Peyer's patch (tissue), 4 donors: ENCODE measurements at regions not wholly inside any gene's neighbourhood (a gene's known extent, or its start where the extent isn't known, plus 50 kb on each side); places are given as distances from the start of the nearest gene placed in this dataset.

Source experiments
- DNase-seq, 3 donors: peaks; one replicate each; pipeline ENCODE4 v3.0.0-alpha.2; 2017 to 2019
- H3K27ac ChIP-seq, 4 donors: fragments of 200-600 bp; sonication (generic); one replicate each; pipeline ENCODE4 v1.5.1; 2016 to 2019
- H3K27me3 ChIP-seq, 2 donors: fragments of 200-600 bp; sonication (generic); one replicate each; pipeline ENCODE4 v1.5.1; 2019
- H3K36me3 ChIP-seq, 3 donors: fragments of 200-600 bp; sonication (generic); one replicate each; pipeline ENCODE4 v1.5.1; 2016 to 2019
- H3K4me1 ChIP-seq, 4 donors: fragments of 200-600 bp; sonication (generic); one replicate each; pipeline ENCODE4 v1.5.1; 2016 to 2019
- H3K4me3 ChIP-seq, 4 donors: fragments of 200-600 bp; sonication (generic); 1 replicate in 3 of 4; 2 replicates in 1 of 4; pipeline ENCODE4 v1.5.1; 2016 to 2019; ENCODE audit warnings: mild to moderate bottlenecking in 1 of 4
- H3K9me3 ChIP-seq, 4 donors: fragments of 200-600 bp; sonication (generic); one replicate each; pipeline ENCODE4 v1.5.1; 2016 to 2019; ENCODE audit warnings: mild to moderate bottlenecking in 1 of 4
- POLR2A ChIP-seq, 2 donors: fragments of 450-650 bp; IDR thresholded peaks; one replicate each; pipeline ENCODE4 v1.5.1; 2017; ENCODE audit warnings: antibody characterized with exemption in 2 of 2, mild to moderate bottlenecking in 2 of 2, moderate library complexity in 2 of 2
- TF ChIP-seq, protein P1 (sequence below), 6 experiments: fragments of 450-650 bp in 4 of 6; fragments of 200-600 bp in 2 of 6; sonication (generic) in 1 of 6; IDR thresholded peaks; one replicate each; pipeline ENCODE4 v1.5.1; 2017 to 2019; ENCODE audit warnings: antibody characterized with exemption in 6 of 6, mild to moderate bottlenecking in 3 of 6, moderate library complexity in 1 of 6

DNA sequence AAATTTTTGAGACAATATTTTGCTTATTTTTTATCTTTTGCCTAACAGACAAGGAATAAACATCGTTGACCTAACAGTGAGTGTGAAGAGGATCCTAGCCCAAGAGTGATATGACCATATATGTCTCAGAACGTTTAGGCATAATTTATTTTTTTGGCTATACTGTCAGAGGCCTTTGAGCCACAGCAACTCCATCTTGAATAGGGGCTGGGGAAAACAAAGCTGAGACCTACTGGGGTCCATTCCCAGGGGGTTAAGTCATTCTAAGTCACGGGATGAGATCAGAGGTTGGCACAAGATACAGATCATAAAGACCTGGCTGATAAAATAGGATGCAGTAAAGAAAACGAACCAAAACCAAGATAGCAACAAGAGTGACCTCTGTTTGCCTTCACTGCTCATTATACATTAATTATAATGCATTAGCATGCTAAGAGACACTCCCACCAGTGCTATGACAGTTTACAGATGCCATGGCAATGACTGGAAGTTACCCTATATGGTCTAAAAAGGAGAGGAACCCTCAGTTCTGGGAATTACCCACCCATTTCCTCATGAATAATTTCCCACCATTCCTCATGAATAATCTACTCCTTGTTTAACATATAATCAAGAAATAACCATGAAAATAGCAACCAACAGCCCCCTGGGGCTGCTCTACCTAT, 510.9 kb upstream of the PCDH9 start:
- Histone ChIP-seq H3K27me3 (no peaks in the 10 kb centered on the region), H3K36me3 (no peaks in the 10 kb centered on the region), H3K9me3 (no peaks in the 10 kb centered on the region), H3K27ac (no peak overlapping the region), H3K4me3 (no peak overlapping the region), H3K4me1 (no peaks in the 10 kb centered on the region)
- no peak for DNase-seq
- TF ChIP-seq, protein P1, sequence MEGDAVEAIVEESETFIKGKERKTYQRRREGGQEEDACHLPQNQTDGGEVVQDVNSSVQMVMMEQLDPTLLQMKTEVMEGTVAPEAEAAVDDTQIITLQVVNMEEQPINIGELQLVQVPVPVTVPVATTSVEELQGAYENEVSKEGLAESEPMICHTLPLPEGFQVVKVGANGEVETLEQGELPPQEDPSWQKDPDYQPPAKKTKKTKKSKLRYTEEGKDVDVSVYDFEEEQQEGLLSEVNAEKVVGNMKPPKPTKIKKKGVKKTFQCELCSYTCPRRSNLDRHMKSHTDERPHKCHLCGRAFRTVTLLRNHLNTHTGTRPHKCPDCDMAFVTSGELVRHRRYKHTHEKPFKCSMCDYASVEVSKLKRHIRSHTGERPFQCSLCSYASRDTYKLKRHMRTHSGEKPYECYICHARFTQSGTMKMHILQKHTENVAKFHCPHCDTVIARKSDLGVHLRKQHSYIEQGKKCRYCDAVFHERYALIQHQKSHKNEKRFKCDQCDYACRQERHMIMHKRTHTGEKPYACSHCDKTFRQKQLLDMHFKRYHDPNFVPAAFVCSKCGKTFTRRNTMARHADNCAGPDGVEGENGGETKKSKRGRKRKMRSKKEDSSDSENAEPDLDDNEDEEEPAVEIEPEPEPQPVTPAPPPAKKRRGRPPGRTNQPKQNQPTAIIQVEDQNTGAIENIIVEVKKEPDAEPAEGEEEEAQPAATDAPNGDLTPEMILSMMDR (IDR thresholded peaks at IDR 0.05), result no peak
- no peak for TF ChIP-seq POLR2A (IDR thresholded peaks at IDR 0.05)

DNA sequence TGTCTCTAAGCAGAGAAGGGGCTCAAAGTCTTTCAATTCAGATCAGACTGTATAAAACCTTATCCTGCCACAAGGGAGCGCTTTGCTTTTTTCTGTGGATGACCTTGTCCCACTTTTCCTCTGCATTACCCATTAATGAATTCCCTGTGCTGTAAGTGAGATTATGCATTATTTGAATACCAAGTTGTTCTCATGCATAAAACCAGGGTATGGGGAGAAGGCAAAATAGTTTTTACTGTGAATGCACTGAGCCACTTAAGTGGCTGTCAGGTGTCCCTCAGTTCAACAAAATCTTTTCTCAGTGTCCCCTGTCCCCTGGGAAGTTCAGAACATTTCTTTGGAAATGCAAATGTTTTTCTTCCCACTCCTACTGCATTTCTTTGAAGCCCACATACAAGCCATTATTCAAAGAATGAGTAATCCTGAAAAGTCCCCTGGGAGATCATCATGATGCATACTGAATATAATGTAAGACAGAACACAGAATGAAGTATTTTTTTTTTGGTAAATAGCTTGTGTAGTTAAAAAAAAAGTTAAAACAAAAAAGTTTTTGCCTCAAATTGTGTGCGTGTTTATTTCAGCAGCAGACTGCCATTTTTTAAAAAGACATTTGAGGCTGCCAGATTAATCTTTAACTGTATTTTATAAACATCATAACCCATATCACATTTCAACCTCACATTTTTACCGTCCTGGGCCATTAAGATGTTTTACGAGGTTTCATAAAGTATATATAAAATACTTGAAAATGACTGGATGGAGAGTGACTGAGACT, 506.7 kb upstream of the PCDH9 start:
- no peaks in the 10 kb centered on the region for H3K4me1 ChIP-seq
- no peaks in the 10 kb centered on the region for H3K9me3 ChIP-seq
- no peak for TF ChIP-seq POLR2A (IDR thresholded peaks at IDR 0.05)
- TF ChIP-seq, protein P1 (IDR thresholded peaks at IDR 0.05), result no peak
- H3K4me3 ChIP-seq, result no peak overlapping the region
- no peaks in the 10 kb centered on the region for H3K36me3 ChIP-seq
- no peak overlapping the region for H3K27ac ChIP-seq
- H3K27me3 ChIP-seq, result no peaks in the 10 kb centered on the region
- DNase-seq, result no peak

DNA sequence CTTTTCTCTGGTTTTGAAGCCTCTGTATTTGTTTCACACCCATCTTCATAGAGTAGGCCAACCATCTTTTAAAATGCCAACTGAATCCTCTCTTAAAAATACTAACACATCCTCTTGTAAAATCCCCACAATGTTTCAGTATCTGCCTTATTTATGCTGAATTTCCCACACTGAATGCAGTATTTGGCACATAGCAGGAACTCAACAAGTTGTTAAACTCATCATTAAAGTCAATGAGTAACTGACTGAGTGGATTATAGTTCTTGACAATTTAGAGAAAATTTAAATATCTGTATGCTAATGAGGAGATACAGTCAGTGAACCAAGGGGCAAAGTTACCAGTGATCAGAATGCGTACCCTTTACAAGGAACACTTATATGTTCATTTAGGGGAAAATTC, 505.5 kb upstream of the PCDH9 start:
- H3K27me3 ChIP-seq, result no peaks in the 10 kb centered on the region
- TF ChIP-seq, protein P1 (IDR thresholded peaks at IDR 0.05), result no peak
- no peak for TF ChIP-seq POLR2A (IDR thresholded peaks at IDR 0.05)
- H3K4me3 ChIP-seq, result no peak overlapping the region
- no peaks in the 10 kb centered on the region for H3K36me3 ChIP-seq
- no peaks in the 10 kb centered on the region for H3K4me1 ChIP-seq
- no peak overlapping the region for H3K27ac ChIP-seq
- H3K9me3 ChIP-seq, result no peaks in the 10 kb centered on the region
- no peak for DNase-seq

DNA sequence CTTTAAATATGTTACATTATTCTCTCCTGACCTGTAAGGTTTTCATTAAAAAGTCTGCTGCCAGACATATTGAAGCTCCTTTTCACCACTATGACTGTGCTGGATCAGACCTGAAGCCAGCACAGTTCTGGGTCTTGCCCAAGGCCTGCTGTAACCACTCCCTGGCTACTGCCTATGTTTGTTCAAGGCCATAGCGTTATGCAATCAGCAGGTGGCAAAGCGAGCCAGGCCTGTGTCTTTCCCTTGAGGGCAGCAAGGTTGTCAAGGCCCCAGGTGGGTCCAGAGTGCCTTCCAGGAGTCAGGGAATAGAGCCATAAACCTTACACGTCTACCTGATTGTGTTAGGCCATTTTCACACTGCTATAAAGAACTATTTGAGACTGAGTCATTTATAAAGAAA, 496.8 kb upstream of the PCDH9 start:
- DNase-seq, result no peak
- Histone ChIP-seq H3K27ac (no peak overlapping the region), H3K9me3 (peaks cover 0 to 5% (median 0%) of the 10 kb centered on the region in 4 donors), H3K4me1 (no peaks in the 10 kb centered on the region), H3K4me3 (no peak overlapping the region), H3K27me3 (no peaks in the 10 kb centered on the region), H3K36me3 (no peaks in the 10 kb centered on the region)
- TF ChIP-seq, protein P1 (IDR thresholded peaks at IDR 0.05), result no peak
- no peak for TF ChIP-seq POLR2A (IDR thresholded peaks at IDR 0.05)

DNA sequence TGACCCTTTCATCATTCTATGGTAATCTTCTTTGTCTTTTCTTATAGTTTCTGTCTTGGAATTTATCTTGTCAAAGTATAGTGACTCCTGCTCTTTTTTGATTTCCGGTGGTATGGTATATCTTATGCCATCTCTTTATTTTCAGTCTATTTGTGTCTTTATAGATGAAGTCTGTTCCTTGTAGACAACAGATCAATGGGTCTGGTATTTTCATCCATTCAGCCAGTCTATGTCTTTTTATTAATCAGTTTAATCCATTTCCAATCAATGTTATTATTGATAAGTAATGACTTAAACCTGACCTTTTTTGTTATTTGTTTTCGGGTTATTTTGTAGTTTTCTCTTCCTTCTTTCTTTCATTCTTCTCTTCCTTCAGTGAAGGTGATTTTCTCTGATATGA, 495.9 kb upstream of the PCDH9 start:
- no peaks in the 10 kb centered on the region for H3K36me3 ChIP-seq
- peaks cover 0 to 5% (median 0%) of the 10 kb centered on the region in 4 donors for H3K9me3 ChIP-seq
- H3K27me3 ChIP-seq, result no peaks in the 10 kb centered on the region
- no peak for DNase-seq
- H3K4me3 ChIP-seq, result no peak overlapping the region
- H3K27ac ChIP-seq, result no peak overlapping the region
- no peaks in the 10 kb centered on the region for H3K4me1 ChIP-seq
- TF ChIP-seq, protein P1 (IDR thresholded peaks at IDR 0.05), result no peak
- TF ChIP-seq POLR2A (IDR thresholded peaks at IDR 0.05), result no peak
